SH-SY5Y (cell line): ENCODE measurements at regions not wholly inside any gene's neighbourhood (a gene's known extent, or its start where the extent isn't known, plus 50 kb on each side); places are given as distances from the start of the nearest gene placed in this dataset.

ENCODE experiments used
- GATA2 ChIP-seq: IDR thresholded peaks from 2 replicates; pipeline ENCODE4 v1.6.1; 2011; ENCODE audit warnings: mild to moderate bottlenecking, low read depth, low read length
- GATA3 ChIP-seq: IDR thresholded peaks from 2 replicates; pipeline ENCODE4 v1.6.1; 2011; ENCODE audit warnings: low read depth, mild to moderate bottlenecking, low read length, moderate library complexity

GRCh38 chr7:68183176-68183575 lies 1186.5 kb downstream of the TYW1 start:
- TF ChIP-seq GATA2, result no peak
- no peak for TF ChIP-seq GATA3
